ENCODE measurements at regions not wholly inside any gene's neighbourhood (a gene's known extent, or its start where the extent isn't known, plus 50 kb on each side); places are given as distances from the start of the nearest gene placed in this dataset.
"Not testable (repeated sequence)": the region's sequence is repeated elsewhere in the genome, so short reads cannot be mapped to it uniquely, and the experiment has no call there.

DNA sequence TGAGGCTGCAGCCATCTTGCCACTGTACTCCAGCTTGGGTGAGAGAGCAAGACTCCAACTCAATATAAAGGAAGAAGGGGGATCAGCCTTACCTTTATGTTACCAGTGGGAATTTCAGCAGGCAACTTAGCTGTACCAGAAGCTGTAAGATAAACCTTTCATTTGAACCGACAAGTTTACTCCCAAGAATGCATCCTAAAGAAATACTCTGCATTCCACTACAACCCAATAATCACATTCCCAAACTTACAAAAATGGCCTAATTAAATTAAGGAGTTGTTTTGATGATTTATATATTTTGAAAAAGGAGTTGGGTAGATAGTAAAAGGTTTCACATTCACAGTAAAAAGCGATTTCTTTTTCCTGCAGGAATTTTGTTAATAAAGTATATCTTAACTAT is 241.4 kb downstream of the TTC8 start:
- DNase-seq = no peak

DNA sequence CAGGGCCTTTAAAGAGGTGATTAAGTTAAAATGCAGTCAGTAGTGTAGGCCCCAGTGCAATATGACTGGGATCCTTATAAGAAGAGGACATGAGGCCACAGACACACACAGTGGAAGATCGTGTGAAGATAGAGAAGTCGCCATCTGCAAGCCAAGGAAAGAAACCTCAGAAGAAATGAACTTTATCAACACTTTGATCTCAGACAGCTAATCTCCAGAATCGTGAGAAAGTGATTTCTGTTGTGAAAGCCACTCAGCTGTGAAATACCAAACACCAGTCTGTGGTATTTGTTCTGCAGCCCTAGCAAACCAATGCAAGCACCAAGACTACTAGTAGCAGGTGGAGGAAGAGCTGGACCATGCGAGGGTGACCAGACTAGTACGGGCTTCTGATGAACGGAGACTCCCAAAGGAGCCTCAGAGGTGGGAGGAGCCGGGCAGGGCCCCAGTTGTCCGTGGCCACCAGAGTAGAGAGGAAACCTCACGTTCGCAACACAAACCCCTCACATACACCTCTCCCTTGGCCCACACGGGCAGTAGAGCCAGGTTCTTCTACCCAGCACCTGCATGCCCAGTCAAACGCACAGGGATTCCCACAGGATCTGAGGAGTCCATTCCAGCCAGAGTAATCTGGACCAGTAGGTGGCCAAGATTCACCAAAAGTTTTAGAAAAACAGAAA is 243.0 kb downstream of the TTC8 start:
- no peak for DNase-seq

DNA sequence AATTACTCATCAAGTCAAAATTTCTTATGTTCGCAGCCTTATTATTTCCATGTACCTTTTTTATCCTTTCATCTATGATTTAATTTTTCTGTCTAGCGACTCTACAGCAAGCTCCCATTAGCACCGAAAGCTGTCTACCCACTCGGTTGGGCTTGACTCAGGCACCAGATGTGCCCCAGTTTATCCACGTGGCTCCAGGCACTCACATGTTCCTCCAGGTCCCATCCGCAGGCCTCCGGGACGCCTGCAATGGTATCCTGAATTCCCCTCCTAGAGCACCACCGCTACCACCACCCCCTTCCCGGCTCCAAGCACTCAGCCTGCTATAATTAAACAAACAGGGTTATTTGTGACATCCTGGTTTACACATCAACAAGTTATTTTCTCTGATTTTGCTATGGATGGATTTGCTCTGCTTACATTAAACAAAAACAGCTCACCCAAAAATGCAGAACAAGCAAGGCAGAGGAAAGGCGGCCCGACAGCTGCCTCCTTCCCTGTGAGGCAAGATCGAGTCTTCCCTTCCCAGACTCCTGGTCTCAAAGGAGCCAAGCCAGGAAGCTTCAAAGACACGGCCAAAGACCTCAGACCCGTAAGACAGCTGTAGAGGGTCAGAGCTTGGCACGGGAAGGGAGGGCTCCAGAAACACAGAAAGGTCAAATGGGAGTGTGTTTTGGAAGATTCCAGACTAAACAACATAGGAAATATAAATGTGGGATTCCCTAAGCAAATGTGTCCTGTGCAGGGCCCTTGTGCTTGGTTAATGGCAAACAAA is 253.8 kb downstream of the TTC8 start:
- DNase-seq = peak in 1 of 3 donors; percentile 24

DNA sequence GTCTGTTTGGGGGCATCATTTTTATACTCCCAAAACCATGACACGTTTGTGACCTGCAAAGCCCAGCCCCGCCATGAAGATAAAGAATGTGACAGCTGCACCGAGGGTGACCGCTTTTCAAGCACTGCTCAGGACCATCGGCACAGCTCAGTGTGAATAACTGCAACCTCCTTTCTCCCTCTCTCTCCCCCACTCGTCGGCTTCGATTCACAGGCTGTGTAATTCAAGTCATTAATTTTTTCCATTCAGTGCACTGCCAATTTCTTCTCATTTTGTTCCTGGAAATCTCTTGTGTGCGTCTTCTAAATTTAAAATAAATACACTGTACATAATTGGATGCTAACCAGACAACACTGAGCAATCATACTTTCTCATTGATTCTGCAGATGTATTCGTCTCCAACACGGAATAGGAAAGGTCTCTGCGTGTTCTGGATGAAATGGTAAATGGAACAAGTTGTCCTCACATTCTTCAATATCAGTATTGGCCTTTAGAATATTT is 260.8 kb downstream of the TTC8 start:
- peak; percentile 83 to 95 (median 90) for DNase-seq

DNA sequence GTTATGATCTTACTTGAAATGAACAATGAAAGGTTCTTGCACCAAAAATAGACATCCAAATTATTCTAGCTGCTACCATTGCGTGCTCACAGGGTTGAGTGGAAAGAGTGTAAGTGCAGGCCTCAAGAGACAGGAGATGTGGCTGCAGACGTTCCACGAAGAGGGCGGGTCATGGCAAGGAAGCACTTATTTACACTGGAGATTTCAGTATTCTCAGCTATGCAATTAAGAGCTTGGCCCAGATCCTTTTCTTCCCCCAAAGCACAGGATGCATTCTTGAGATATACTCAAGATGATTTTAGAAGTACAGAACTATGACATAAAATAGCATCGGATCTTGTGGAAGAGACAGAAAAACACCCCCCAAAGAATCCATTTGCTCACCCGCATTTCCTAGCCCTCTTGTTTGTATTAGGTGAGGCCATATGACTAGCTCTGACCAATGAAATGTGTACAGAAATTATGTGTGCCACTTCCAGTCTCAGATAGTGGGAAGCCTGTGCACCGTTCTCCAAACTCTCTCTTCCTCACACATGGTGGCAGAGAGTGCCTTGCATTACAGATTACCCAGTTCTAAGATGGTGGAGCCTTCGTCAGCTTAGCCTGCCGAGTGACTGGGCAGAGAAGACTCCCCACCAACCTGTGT is 261.4 kb downstream of the TTC8 start:
- DNase-seq = peak in 2 of 3 donors; percentile 82 to 94

DNA sequence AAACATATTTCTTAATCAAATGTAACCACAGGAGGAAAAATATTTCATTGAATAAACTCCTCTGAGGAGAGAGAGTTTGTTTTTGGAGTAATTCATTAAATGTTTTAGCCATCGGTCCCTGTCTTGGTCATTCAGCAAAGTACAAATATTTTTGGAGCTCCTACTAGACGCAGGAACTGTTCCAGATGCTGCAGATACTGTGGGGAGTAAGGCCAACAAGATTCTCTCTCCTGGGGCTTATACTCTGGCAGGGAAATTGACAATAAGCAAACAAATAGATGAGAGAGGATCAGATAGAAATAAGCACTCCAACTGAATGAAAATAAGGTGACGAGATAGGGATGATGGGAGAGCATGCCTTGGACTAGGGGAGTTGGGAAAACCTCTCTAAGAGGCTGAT is 264.1 kb downstream of the TTC8 start:
- peak; percentile 37 to 84 (median 57) for DNase-seq

DNA sequence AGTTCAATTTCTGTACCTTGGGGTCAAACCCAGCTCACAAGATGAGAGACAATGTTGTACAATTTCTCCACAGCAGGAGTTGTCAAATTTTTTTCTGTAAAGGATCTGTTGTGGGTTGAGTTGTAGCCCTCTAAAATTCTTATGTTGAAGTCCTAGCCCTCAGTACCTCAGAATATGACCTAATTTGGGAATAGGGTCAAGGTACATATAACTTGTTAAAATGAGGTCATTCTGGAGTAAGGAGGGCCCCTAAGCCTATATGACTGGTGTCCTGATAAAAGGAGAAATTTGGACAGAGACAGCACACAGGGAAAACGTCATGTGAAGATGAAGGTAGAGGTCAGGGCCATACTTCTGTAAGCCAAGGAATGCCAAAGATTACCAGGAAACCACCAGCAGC is 264.9 kb downstream of the TTC8 start:
- no peak for DNase-seq

DNA sequence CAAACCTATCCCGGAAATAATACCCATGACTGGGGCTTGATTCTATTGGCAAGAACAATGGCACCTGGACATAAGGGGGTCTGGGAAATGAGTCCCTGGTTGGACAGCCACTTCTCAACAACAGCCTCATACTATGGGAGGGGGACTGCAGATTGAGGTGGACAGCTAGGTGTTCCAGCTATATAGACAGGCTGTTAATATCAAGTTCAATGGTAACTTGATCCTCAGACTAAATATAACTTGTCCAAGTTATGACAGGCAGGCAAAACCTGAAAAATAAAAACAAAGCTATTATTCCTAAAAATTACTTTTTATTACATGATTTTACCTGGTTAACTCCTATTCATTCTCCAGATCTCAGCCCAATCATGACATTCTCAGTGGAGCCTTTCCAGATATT is 267.3 kb downstream of the TTC8 start:
- no peak for DNase-seq

DNA sequence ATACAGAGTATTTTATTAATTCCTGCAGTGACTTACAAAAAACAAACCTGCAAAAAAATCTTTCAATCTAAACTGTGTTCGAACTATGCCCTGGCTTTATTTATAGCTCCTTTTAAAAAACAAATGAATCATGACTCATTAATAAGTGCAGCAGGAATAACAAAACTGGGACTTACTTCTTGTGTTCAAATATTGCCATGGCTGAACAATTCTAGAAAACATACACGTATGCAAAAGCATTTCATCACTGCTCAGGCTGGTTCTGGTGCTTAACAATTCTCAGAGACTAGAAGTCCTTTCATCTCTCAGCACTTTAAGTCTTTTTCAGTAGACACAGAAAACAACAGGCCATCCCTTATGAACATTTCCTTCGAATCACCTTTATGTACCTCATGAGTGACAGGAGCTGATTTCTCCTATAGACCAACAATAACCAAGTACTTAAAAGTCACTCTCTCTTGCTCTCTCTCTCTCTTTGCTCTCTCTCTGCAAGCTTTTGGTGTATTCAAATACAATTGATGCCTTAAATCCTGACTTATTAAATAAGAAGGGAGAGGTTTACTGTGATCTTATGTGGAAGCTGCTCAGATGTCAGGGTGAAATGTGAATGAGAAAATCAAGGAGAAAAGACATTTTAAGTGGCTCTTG is 268.8 kb downstream of the TTC8 start:
- no peak for DNase-seq

DNA sequence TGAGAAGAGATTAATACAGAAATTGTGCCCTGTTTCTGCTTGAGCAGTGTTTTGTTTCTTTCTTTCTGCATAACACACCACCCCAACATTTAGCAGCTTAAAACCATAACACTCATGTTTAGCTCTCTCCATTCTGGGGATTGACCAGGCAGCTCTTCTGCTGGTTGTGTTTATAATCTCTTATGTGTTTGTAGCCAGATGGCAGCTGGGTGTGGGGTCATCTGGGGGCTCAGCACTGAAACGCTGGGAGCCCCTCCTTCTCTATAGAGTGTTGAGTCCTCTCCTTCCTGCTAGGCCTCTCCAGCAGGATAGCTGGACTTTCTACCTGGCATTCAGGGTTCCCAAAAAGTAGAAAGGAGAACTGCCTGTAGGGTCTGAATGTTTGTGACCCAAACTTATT is 270.6 kb downstream of the TTC8 start:
- no peak for DNase-seq

DNA sequence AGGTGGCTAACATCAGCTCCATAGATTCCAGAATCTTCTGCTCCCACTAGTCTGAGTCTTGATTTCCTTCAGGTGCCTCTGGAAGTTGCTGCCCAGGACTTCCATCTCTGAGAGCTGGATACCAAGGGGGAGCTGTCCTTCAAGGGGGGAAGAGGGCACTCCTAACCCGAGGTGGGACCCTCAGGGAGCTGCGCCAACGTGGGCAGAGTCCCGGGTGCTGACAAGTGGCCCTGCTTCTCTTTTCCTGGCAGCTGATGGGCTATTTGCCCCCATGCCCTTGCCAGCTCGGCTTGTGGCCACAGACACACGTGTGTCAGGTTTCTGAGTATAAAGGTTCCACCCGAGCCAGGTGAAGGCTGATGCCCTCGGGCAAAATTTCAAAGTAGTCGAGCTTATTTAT is 272.5 kb downstream of the TTC8 start:
- no peak for DNase-seq

DNA sequence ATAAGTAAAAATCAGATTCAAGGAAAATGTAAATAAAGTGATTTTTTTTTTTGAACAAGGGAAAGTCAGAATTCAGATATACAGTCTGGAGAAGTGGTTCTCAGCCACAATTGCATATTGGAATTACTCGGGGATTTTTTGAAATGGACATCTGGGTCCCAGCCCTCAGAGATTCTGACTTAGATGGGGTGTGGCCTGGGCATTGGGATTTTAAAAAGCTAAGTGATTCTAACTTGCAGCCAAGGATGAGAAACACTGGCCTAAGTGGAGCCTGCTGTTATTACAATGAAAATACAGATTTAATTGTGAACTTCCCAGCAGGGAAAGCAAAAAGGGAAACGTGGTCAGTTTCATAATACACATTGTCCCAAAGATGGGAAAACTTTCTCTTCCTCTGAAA is 273.8 kb downstream of the TTC8 start:
- no peak for DNase-seq

DNA sequence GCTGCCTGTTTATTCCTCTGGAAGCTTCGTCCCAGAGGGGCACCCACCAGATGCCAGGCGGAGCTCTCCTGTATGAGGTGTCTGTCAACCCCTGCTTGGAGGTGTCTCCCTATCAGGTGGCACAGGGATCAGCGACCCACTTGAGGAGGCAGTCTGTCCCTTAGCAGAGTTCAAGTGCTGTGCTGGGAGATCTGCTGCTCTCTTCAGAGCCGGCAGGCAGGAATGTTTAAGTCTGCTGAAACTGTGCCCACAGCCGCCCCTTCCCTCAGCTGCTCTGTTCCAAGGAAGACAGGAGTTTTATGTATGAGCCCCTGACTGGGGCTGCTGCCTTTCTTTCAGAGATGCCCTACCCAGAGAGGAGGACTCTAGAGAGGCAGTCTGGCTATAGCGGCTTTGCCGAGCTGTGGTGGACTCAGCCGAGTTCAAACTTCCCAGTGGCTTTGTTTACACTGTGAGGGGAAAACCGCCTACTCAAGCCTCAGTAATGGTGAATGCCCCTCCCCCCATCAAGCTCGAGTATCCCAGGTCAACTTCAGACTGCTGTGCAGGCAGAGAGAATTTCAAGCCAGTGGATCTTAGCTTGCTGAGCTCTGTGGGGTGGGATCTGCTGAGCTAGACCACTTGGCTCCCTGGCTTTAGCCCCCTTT is 279.8 kb downstream of the TTC8 start:
- not testable (repeated sequence) for DNase-seq

DNA sequence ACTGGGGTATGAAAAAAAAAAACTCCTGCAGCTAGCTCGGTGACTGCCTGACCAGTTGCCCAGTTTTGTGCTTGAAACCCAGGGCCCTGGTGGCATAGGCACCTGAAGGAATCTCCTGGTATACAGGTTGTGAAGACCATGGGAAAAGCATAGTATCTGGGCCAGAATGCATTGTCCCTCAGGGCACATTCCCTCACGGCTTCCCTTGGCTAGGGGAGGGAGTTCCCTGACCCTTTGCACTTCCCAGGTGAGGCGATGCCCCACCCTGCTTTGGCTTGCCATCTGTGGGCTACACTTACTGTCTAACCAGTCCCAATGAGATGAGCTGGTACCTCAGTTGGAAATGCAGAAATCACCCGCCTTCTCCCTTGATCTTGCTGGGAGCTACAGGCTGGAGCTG is 280.4 kb downstream of the TTC8 start:
- not testable (repeated sequence) for DNase-seq
